HG03521 (cell line): ENCODE measurements at regions not wholly inside any gene's neighbourhood (a gene's known extent, or its start where the extent isn't known, plus 50 kb on each side); places are given as distances from the start of the nearest gene placed in this dataset.

Experiments used
- ATAC-seq: cut with Tn5 transposase; IDR thresholded peaks from one replicate; pipeline ENCODE4 v1.9.1; 2021; ENCODE audit warnings: mild to moderate bottlenecking, moderate library complexity; ENCODE audit not compliant: unreplicated experiment

DNA sequence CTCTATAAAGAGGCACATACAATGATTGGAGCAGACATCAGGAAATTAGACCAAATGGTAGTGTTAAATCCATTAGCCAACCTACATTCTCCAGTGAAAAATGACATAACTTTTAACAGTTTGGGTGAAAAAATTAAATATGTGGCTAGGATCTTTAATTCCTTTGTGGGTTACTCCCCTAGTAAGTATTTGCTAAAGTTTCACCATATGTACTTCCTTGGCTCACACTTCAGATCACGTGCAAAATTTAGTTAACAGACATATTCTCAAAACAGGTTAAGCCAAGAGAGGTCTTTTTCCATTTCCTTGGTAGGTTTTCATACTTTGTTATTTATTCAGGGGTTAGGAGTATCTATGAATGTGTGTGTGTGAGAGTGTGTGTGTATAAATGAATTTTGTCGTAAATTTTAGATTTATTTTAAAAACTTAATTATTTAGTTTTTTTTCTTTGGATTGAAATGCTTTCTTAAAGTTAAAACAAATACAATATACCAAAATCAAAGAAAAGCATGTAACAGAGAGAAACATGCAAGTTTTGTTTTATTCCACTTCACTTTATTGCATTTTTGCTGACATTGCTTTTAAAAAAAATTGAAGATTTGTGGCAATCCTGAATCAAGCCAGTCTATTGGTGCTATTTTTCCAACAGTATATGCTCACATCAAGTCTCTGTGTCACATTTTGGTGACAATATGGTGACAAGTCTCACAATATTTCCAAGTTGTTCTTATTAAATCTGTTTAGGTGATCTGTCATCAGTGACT is 258.7 kb downstream of the FLRT2 start:
- no peak for ATAC-seq

DNA sequence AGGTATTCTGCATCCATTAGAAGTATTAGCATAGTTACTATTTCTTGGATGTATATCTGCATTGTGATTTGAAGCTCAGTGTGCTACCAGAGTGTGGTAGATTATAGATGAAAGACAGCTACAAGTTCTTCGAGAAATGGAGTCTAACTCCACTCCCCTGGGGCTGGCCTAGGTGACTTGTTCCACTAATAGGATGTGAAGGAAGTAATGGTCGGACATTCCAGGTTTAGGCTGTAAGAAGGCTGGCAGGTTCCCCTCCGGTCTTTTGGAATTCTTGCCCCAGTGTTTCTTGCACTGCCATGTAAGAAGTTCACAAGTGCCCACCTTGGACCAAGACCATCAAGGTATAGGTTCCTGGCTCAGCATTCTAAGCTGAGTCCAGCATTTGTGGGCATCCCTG is 236.4 kb downstream of the FLRT2 start:
- no peak for ATAC-seq

DNA sequence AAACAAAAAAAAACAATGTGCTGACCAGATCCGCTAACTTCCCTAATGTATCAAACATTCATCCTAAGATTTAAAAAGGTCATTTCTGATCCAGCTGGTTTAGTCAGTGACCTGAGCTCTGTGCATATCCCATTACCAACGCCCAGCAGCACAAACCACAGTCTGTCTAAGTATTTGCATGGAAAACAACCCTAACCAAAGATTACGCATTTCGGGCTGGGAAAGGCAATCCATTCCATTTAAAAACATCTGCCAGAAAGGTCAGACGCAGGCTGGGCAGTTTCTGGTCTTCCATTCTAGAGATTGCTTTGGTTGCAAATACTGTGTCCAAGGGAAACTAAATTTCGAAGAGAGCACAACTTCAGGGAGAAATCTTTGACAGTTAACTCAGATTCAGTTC is 234.9 kb downstream of the FLRT2 start:
- ATAC-seq: no peak

DNA sequence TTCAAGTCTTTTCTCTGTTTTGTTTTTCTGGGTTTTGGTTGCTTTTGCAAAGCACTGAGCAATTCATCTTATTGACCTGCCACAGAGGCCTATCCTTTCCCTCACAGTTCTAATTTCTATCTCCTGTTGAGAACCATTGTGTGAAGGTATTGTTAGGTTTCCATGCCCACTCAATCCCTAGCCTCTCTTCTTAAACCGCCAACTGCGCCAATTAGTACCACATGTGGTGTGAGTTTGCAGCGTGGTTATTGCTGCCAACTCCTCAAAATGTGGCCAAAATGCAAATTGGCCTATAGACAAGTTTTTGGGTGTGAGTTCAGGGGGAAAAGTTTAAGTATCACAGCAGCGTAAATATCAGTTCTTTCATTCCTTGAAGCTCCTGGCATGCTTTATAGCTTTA is 232.6 kb downstream of the FLRT2 start:
- ATAC-seq: no peak

DNA sequence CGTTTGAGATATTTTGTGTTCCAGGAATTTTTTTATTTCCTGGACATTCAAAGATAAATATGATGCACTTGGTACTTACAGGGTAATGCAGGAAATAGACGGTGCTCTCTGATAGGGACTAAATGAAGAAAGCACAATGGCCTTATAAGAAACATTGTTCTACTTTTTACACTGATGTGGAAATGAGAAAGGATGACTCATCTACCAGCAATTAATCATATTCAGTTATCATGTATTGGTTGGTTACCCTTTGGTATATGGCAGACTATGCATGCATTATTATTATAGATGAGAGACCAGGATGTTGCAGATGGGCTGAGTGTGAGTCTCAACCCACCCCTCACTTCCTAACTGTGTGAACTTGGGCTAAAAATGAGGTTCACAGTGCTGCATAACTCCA is 222.2 kb downstream of the FLRT2 start:
- no peak for ATAC-seq

DNA sequence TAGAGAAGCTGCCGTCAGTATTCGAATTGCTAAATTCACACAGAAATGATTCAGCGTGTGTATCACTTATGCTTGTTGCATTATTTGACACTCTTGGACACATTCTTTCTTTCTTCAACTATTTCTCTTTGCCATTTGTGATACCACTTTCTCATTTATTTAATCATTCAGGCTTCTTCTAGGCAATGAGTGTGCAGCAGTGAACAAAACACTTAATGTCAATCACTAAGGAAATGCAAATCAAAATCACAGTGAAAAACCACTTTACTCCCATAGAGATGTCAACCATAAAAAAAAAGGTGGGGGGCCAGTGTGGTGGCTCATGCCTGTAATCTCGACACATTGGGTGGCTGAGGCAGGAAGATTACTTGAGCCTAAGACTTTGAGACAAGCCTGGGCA is 214.6 kb downstream of the FLRT2 start:
- no peak for ATAC-seq

DNA sequence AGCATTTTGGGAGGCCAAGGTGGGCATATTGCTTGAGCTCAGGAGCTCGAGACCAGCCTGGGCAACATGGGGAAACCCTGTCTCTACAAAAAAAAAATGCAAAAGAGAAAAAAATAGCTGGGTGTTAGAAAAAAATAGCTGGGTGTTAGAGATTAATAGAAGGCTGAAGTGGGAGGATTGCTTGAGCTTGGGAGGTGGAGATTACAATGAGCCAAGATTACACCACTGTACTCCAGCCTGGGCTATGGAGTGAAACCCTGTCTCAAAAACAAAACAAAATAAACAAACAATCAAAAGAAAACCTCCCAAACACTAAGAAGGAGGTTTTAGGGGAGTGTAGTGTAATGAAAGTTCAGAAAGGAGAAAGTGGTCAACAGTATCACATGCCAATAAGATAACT is 202.1 kb downstream of the FLRT2 start:
- ATAC-seq: no peak

DNA sequence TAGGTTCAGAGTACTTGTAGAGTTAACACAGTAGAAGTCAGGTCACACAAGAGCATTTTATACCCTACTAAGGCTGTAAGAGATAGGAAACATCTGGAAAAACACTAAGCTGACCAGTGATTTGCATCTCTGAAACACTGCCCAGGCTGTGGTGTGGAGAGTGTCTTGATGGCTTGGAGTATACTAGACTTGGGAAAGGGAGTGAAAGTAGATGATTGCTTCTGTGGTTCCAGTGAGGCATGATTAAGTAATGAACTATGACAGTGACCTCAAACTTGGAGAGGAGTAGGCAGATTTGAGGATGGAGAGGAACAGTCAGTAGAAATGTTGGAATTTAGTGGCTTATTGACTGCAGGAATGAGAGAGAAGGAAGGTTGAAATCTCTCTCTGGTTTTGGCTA is 201.2 kb downstream of the FLRT2 start:
- ATAC-seq: no peak

DNA sequence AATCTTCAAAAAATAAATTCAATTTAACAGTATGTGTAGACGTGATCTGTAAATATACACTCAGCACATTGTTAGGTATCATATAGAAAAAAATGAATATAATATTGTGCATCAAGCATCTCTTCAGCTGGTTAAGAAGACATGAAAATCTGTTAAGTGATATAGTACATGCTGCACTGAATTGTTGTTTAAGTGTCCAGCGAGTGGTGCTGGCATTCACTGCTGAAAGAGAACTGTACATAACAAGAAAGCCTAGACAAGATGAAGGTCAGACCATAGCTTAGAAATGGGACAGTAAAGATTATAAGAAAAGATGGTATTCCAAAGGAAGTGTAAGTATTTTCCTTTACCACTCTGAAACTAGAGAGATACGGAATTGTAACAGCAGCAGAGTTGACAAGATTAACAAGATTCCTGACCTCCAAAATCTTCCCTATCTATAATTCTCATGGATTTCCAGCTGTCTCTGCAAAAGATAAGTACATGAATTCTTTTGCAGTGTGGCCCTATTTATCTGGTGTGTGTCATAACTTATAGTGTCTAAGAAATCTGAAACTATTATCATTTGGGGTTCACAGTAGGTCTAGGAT is 198.6 kb downstream of the FLRT2 start:
- ATAC-seq: no peak

DNA sequence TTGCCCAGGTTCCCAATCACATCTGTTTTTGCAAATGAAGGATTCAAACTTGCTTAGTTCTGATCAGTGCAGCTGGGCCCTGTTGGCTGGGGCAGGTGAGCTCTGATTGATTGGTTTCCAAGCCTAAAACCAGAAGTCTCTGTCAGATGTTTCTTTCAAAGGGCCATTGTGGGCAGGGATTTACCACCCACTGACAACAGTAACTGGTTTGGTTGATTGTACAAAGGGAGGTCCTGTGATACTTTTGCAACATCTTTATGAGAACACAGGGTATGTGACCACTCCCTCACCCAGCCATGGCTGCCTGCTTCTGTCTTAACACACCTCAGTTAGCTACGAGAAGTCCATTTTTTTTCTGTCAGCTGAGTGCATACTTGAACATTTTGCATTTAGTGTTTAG is 184.1 kb downstream of the FLRT2 start:
- no peak for ATAC-seq

DNA sequence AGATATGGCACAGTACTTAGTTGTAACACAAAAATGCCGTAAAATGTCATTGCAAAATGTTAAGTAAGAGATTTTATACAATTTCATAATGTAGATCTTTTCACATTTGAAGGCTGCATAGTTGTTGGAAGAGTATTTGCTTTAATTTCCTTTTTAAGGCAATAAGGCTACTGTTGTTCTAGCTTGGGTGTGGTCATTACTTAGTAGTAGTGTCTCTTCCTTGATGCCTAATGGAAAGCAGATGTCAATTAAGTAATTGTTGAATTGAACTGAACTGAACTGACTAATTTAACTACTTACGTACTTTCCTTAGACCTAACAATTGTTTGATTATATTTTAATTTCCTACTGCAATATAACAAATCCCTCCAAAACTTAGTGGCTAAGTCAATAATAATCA is 181.7 kb downstream of the FLRT2 start:
- no peak for ATAC-seq
